Fibroblast of the aortic adventitia (primary cell): ENCODE measurements at regions not wholly inside any gene's neighbourhood (a gene's known extent, or its start where the extent isn't known, plus 50 kb on each side); places are given as distances from the start of the nearest gene placed in this dataset.
A peak's percentile ranks its signal among the peaks of the same experiment; 100 is the strongest.

ENCODE experiments used
- DNase-seq: peaks from one replicate; pipeline ENCODE4 v3.0.0-alpha.2; 2010; ENCODE audit warnings: low read depth
- H3K4me3 ChIP-seq: 2 replicates; pipeline ENCODE4 v1.5.1; 2011; ENCODE audit warnings: low read depth, mild to moderate bottlenecking, control low read depth, low read length, moderate library complexity
- CTCF ChIP-seq: IDR thresholded peaks from 2 replicates; pipeline ENCODE4 v1.5.1; 2011; ENCODE audit warnings: mild to moderate bottlenecking, low read length, control low read depth, inconsistent platforms; ENCODE audit not compliant: insufficient read depth

- peak; percentile 90 for DNase-seq
- TF ChIP-seq CTCF: peak; percentile 81
- no peak overlapping the region for H3K4me3 ChIP-seq
These were observed 59.4 kb upstream of the UCN3 start for GRCh38 chr10:5305374-5305773.

- DNase-seq: no peak
- no peak for TF ChIP-seq CTCF
- H3K4me3 ChIP-seq: no peak overlapping the region
These were observed 53.9 kb upstream of the UCN3 start for GRCh38 chr10:5310914-5311313.

- TF ChIP-seq CTCF: no peak
- DNase-seq: no peak
- H3K4me3 ChIP-seq: no peak overlapping the region
These were observed 53.1 kb upstream of the UCN3 start for GRCh38 chr10:5311617-5312016.

GRCh38 chr10:5314840-5315239 is 49.9 kb upstream of the UCN3 start:
- H3K4me3 ChIP-seq: no peak overlapping the region
- no peak for TF ChIP-seq CTCF
- no peak for DNase-seq
